ENCODE measurements at regions not wholly inside any gene's neighbourhood (a gene's known extent, or its start where the extent isn't known, plus 50 kb on each side); places are given as distances from the start of the nearest gene placed in this dataset.
A peak's percentile ranks its signal among the peaks of the same experiment; 100 is the strongest.

DNA sequence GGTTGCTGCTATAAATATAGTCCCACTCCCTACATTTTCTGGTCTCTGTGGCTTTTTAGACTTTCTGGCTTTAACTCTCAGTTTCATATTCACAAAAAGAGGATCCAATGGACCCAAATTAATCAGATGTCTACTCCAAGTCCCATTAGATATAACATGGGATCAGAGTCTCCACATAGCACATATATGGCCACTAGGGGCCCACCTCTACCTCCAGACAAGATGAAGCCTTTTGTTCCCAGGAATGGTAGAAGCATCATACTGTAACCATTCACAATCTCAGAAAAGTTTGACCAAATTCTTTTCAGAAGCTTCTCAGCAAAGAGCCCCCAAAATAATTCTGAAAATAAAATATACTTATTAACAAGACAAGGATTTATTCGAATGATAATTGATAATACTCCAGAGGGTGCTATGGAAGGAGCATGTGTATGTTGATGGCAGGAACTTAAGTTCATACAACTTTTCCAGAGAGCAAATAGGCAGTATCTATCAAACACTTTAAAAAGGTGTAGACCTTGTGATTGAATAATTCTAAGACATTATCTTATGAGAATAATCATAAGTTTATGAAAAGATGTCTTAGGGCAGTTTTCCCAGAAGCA, 382.3 kb upstream of the CRIM1 start:
- Histone ChIP-seq H3K27ac (ENCODE audit: low read depth in 2 of 2, low read length in 2 of 2) (no peak overlapping the region), H3K4me1 (ENCODE audit: control insufficient read depth in 2 of 3, insufficient read depth in 2 of 3, low read depth in 1 of 3, low read length in 3 of 3) (no peaks in the 10 kb centered on the region), H3K36me3 (ENCODE audit: control insufficient read depth in 2 of 3, insufficient read depth in 3 of 3, low read length in 3 of 3) (no peaks in the 10 kb centered on the region), H3K9ac (ENCODE audit: low read length in 3 of 3) (no peak overlapping the region), H3K9me3 (ENCODE audit: control insufficient read depth in 2 of 3, insufficient read depth in 1 of 3, low read length in 3 of 3) (no peaks in the 10 kb centered on the region), H3K4me3 (ENCODE audit: low read length in 3 of 3) (no peak overlapping the region), H3K27me3 (ENCODE audit: control insufficient read depth, insufficient read depth, low read length) (no peaks in the 10 kb centered on the region)
- no peak for FAIRE-seq
- intact Hi-C loops (cut with DNase I), result no loop called here
- peak in 2 of 5 donors; percentile 33 to 65 for DNase-seq
- TF ChIP-seq, protein P1, sequence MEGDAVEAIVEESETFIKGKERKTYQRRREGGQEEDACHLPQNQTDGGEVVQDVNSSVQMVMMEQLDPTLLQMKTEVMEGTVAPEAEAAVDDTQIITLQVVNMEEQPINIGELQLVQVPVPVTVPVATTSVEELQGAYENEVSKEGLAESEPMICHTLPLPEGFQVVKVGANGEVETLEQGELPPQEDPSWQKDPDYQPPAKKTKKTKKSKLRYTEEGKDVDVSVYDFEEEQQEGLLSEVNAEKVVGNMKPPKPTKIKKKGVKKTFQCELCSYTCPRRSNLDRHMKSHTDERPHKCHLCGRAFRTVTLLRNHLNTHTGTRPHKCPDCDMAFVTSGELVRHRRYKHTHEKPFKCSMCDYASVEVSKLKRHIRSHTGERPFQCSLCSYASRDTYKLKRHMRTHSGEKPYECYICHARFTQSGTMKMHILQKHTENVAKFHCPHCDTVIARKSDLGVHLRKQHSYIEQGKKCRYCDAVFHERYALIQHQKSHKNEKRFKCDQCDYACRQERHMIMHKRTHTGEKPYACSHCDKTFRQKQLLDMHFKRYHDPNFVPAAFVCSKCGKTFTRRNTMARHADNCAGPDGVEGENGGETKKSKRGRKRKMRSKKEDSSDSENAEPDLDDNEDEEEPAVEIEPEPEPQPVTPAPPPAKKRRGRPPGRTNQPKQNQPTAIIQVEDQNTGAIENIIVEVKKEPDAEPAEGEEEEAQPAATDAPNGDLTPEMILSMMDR (IDR thresholded peaks at IDR 0.05; ENCODE audit: borderline replicate concordance, extremely low read depth, insufficient read depth), result peak; percentile 32

DNA sequence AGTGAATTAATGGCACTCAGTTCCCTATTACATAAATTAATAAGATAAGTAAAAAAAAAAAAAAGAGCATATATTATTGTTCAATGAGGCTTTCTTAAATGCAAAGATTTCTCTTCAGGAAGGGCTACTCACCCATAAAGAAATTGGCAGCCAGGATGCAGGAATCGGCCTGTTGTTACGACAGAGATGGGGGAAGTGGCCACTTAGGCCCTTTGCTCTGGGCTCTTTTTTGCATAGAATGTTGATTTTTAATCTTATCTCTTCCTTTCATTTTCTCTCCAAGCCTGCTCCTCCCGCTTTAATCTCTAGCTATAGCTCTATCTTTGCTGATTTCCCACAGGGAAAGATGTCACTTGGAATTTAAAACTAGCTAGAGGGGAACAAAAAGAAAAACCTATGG, 391.8 kb upstream of the CRIM1 start:
- peaks cover 0 to 6% (median 0%) of the 10 kb centered on the region in 3 donors for H3K9me3 ChIP-seq (ENCODE audit: control insufficient read depth in 2 of 3, insufficient read depth in 1 of 3, low read length in 3 of 3)
- H3K27me3 ChIP-seq (ENCODE audit: control insufficient read depth, insufficient read depth, low read length), result no peaks in the 10 kb centered on the region
- TF ChIP-seq, protein P1 (IDR thresholded peaks at IDR 0.05; ENCODE audit: borderline replicate concordance, extremely low read depth, insufficient read depth), result no peak
- H3K27ac ChIP-seq (ENCODE audit: low read depth in 2 of 2, low read length in 2 of 2), result no peak overlapping the region
- intact Hi-C loops (cut with DNase I), result no loop called here
- H3K4me1 ChIP-seq (ENCODE audit: control insufficient read depth in 2 of 3, insufficient read depth in 2 of 3, low read depth in 1 of 3, low read length in 3 of 3), result no peaks in the 10 kb centered on the region
- H3K9ac ChIP-seq (ENCODE audit: low read length in 3 of 3), result no peak overlapping the region
- H3K36me3 ChIP-seq (ENCODE audit: control insufficient read depth in 2 of 3, insufficient read depth in 3 of 3, low read length in 3 of 3), result no peaks in the 10 kb centered on the region
- FAIRE-seq, result no peak
- no peak for DNase-seq
- H3K4me3 ChIP-seq (ENCODE audit: low read length in 3 of 3), result no peak overlapping the region

DNA sequence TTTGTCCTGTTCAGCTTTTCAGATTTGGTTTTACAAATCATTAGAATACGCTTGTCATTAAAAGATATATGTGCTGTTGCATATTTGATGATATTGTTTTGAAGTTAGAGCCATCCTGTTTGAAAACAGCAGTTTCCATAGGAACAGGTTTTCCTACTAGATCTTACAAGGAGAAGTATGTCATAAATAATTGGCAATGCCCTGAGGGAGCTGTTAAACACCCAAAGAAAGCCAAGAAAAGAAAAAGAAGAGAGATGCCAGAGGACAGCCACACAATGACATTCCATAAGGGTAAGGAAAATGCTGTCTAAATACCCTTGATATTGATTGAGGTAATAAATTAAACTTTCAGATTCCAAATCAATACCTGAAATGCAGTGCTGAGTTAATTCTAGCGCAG, 392.2 kb upstream of the CRIM1 start:
- H3K27ac ChIP-seq (ENCODE audit: low read depth in 2 of 2, low read length in 2 of 2), result no peak overlapping the region
- H3K9me3 ChIP-seq (ENCODE audit: control insufficient read depth in 2 of 3, insufficient read depth in 1 of 3, low read length in 3 of 3), result peaks cover 0 to 6% (median 0%) of the 10 kb centered on the region in 3 donors
- H3K9ac ChIP-seq (ENCODE audit: low read length in 3 of 3), result no peak overlapping the region
- no peak overlapping the region for H3K4me3 ChIP-seq (ENCODE audit: low read length in 3 of 3)
- intact Hi-C loops (cut with DNase I), result no loop called here
- TF ChIP-seq, protein P1 (IDR thresholded peaks at IDR 0.05; ENCODE audit: borderline replicate concordance, extremely low read depth, insufficient read depth), result no peak
- no peaks in the 10 kb centered on the region for H3K27me3 ChIP-seq (ENCODE audit: control insufficient read depth, insufficient read depth, low read length)
- H3K4me1 ChIP-seq (ENCODE audit: control insufficient read depth in 2 of 3, insufficient read depth in 2 of 3, low read depth in 1 of 3, low read length in 3 of 3), result no peaks in the 10 kb centered on the region
- FAIRE-seq (no peak), DNase-seq (no peak)
- H3K36me3 ChIP-seq (ENCODE audit: control insufficient read depth in 2 of 3, insufficient read depth in 3 of 3, low read length in 3 of 3), result no peaks in the 10 kb centered on the region

Measured in kidney (tissue), 13 donors.